NCI-H1417 treated with DMSO at 0.1 percent for 48 hours (cell line): ENCODE measurements at regions not wholly inside any gene's neighbourhood (a gene's known extent, or its start where the extent isn't known, plus 50 kb on each side); places are given as distances from the start of the nearest gene placed in this dataset.
A peak's percentile ranks its signal among the peaks of the same experiment; 100 is the strongest.

Source experiments
- DNase-seq: peaks from one replicate; lab custom pipeline; 2025; lab: John Stamatoyannopoulos, UW

- DNase-seq = no peak
These were observed 146.9 kb downstream of the PHETA1 start for GRCh38 chr12:111222027-111222414.

GRCh38 chr12:111221062-111222026 lies 147.6 kb downstream of the PHETA1 start:
- peak; percentile 20 for DNase-seq

DNA sequence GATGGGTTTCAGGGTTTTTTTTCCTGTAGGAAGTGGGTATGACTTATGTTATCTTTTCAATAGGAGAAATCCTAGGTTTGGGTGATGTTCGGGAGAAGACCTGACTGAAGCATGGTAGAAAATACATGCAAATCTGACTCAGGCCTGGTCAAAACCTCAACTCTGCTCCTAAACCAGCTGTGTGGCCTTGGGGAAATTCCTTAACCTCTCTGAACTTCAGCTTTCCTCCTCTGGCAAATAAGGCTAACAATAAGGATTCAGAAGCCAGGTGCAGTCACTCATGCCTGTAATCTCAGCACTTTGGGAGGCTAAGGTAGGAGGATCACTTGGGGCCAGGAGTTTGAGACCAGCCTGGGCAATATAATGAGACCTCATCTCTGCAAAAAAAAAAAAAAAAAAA lies 148.5 kb downstream of the PHETA1 start:
- no peak for DNase-seq

DNA sequence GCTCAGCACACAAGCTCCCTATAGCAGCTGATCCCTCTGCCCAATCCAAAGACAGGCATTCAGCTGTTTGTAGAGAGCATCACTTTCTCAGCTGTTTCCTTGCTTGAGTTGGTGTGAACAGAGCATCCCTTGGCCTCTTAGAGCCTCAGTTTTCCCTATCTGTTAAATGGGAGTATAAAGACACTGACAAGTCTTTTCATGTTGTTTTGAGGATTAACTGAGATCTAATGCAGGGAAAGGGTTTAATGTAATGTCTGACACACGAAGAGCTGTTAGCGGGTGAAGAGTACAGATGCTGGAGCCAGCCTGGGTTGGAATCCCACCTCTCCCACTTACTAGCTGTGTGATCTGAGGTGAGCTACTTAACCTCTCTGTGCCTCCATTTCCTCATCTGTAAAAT lies 149.5 kb downstream of the PHETA1 start:
- DNase-seq = no peak

DNA sequence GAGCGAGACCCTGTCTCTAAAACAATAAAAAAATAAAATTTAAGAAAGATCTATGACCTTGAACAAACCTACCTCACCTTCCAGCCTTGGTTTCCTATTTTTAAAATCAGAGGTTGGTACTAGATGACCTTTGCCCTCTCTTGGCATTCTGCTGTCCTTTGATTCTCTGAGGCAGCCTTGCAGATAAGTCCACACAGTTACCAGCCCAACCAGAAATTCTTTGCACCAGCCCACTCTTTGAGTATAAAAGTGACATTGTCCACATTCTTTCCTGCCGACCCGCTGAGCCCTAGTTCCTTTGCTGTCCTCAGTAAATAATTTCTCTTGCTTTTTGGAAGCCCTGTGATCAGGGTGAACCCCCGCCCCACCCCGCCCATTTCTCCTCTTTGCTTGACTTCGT lies 150.4 kb downstream of the PHETA1 start:
- DNase-seq = no peak

- DNase-seq = no peak
These were observed 152.3 kb downstream of the PHETA1 start for GRCh38 chr12:111216387-111217159.

DNA sequence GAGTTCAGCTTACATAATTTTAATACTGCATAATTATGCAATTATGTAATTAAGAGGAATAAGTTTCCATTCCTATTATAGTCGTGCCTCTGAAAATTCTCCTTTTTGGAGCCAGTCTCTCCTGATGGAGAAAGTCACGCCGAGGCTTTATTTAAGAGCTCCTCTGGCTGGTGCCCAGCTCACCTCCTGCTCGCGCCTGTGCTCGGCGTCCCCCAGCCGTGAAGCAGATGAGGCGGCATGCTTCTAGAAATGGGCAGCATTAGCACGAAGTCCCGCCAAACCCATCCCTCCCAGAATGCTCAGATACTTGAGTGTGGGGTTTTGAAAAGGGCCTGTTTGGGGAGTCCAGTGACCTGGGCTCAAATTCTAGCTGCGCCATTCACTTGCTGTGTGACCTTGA lies 153.0 kb downstream of the PHETA1 start:
- no peak for DNase-seq

DNA sequence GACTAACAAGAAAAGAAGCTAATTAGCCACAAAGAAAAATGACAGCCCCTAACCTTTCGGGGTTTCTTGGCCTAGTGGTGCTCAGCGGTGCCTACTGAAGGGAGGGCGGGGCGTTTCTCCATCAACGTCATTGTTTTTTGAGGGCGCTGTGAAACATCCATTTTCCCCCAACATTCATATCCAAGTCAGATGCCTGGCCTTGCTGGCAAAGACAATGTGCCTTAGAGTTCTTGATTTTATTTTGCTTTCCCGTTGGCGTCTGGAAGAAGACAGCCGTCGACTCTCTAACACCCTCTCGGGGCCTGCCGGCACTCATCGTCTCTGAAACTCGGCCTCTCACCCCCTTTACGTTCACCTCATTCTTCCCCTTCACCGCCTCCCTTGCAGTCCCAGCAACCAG lies 154.5 kb downstream of the PHETA1 start:
- DNase-seq = no peak

GRCh38 chr12:111213561-111213960 lies 155.3 kb downstream of the PHETA1 start:
- DNase-seq = no peak

GRCh38 chr12:111212814-111213456 lies 156.0 kb downstream of the PHETA1 start:
- no peak for DNase-seq

- no peak for DNase-seq
These were observed 156.8 kb downstream of the PHETA1 start for GRCh38 chr12:111211910-111212757.

GRCh38 chr12:111209811-111210210 lies 159.1 kb downstream of the PHETA1 start:
- no peak for DNase-seq

GRCh38 chr12:111207761-111208160 lies 161.1 kb downstream of the PHETA1 start:
- no peak for DNase-seq

- no peak for DNase-seq
These were observed 164.1 kb downstream of the PHETA1 start for GRCh38 chr12:111204788-111205241.

- DNase-seq = no peak
These were observed 164.9 kb downstream of the PHETA1 start for GRCh38 chr12:111203969-111204368.

DNA sequence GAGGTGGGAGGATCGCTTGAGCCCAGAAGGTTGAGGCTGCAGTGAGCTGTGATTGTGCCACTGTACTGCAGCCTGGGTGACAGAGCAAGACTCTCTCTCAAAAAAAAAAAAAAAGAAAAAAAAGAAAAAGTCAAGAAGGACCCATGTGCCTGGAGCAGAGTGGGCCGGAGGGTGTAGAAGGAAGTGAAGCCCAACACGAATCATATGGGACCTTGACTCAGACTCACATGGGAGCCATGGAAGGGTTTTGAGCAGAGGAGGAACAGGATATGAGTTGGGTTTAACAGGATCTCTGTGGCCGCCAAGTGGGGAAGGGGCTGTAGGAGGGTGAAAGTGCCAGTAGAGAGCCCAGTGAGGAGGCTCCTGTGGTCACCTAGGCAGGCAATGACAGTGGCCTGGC lies 165.4 kb downstream of the PHETA1 start:
- DNase-seq = no peak

GRCh38 chr12:111202237-111202915 lies 166.5 kb downstream of the PHETA1 start:
- DNase-seq = no peak

DNA sequence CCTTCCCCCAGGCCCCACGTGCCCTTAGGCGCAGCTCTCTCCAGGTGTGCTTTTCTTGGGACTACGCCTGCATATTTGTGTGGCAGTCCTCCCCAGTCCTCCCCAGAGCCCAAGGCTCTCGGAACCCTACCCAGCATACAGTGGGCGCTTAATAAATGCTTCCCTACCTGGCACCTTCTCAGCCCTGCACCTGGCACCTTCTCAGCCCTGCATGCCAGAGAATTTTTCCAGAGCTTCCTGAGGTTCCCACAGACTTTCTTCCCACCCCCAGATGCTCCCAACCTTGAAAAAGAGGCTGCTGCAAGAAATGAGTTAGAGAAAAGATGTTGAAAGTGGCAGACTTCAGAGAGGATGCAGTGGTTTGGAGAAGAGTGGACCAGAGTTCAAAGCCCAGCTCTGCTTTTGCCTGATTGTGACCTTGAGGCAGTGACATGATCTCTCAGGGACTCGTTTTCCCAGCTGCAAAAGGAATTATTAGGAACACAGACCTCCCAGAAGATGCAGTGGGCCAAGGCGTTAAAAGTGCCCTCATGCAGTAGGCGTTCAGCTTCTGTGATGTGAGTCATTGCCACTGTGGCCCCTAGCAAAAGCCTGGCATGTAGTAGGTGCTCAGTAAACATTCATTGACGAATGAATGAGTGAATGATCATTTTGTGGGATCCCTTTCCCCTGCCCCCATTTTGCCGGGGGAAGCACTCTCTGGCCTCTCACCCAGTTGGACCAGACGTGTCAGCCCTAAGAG lies 167.2 kb downstream of the PHETA1 start:
- no peak for DNase-seq

- DNase-seq = peak; percentile 27
These were observed 167.9 kb downstream of the PHETA1 start for GRCh38 chr12:111201036-111201435.

- no peak for DNase-seq
These were observed 171.4 kb downstream of the PHETA1 start for GRCh38 chr12:111197376-111197944.
